ENCODE measurements at regions not wholly inside any gene's neighbourhood (a gene's known extent, or its start where the extent isn't known, plus 50 kb on each side); places are given as distances from the start of the nearest gene placed in this dataset.

DNA sequence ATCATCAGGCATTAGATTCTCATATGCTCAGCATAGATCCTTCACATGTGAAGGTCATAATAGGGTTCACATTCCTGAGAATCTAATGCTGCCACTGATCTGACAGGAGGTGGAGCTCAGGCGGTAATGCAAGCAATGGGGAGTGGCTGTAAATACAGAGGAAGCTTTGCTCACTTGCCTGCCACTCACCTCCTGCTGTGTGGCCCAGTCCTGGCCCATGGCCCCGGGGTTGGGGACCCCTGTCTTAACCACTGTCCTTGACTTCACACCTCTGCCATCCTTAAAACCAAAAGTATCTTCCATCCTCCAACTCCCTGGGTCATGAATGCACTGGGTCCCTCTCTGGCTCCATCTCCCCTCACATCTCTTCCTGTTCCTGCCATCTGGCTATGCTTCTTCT is 129.1 kb downstream of the HMX1 start:
- TF ChIP-seq, protein P1, sequence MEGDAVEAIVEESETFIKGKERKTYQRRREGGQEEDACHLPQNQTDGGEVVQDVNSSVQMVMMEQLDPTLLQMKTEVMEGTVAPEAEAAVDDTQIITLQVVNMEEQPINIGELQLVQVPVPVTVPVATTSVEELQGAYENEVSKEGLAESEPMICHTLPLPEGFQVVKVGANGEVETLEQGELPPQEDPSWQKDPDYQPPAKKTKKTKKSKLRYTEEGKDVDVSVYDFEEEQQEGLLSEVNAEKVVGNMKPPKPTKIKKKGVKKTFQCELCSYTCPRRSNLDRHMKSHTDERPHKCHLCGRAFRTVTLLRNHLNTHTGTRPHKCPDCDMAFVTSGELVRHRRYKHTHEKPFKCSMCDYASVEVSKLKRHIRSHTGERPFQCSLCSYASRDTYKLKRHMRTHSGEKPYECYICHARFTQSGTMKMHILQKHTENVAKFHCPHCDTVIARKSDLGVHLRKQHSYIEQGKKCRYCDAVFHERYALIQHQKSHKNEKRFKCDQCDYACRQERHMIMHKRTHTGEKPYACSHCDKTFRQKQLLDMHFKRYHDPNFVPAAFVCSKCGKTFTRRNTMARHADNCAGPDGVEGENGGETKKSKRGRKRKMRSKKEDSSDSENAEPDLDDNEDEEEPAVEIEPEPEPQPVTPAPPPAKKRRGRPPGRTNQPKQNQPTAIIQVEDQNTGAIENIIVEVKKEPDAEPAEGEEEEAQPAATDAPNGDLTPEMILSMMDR (IDR thresholded peaks at IDR 0.05; ENCODE audit: control extremely low read depth, extremely low read depth, low read depth, missing control alignments): no peak
- POLR2A ChIA-PET: no interaction called here
- no peak for DNase-seq (ENCODE audit: extremely low spot score)
- CTCF ChIA-PET: interaction anchor here (0.8 kb wide), 1 partner anchor 11 kb away, joined by 3 read pairs; no protein-coding TSS in a partner anchor

- ChIA-PET CTCF (no interaction called here), POLR2A (no interaction called here)
- TF ChIP-seq, protein P1 (IDR thresholded peaks at IDR 0.05; ENCODE audit: control extremely low read depth, extremely low read depth, low read depth, missing control alignments): no peak
Measured at GRCh38 chr4:8741513-8742226, 130.0 kb downstream of the HMX1 start.

DNA sequence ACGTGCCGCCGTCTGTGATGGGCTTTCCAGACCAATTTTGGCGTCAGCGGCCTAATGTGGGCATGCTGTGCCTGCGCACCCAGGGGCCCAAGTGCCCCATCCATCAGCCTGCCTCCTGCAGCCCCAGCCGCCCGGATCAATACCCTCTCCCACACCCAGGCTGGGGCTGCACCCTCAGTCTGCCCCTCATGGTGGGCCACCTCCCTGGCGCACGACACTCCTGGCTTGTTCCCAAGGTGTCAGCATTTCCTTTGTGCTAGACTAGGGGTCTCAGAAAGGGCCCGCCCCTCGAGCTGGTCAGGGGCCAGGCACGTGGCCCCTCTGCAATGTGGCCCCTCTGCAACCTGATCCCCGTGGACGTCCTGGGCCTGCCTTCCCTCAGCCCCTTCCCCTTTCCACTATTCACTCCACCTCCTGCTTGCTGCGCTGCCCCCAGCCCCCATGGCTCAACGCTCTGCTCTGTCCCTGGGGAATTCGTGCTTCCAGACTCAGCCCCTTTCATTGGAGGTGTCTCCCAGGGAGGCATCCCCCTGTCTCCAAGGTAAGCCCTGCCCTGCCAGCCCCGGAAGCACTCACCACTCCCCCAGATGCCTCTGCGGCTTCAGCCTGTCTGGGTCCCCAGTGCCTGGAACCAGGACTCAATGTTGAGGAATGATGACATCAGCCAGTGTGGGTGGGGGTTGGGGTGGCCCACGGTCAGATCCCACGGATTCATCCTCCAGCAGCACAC is 130.8 kb downstream of the HMX1 start:
- no peak for DNase-seq (ENCODE audit: extremely low spot score)
- POLR2A ChIA-PET: no interaction called here
- CTCF ChIA-PET: no interaction called here
- TF ChIP-seq, protein P1 (IDR thresholded peaks at IDR 0.05; ENCODE audit: control extremely low read depth, extremely low read depth, low read depth, missing control alignments): no peak

More at GRCh38 chr4:8741513-8742226, 130.0 kb downstream of the HMX1 start:
- DNase-seq (ENCODE audit: extremely low spot score): no peak

GRCh38 chr4:8739820-8740665 is 131.6 kb downstream of the HMX1 start:
- ChIA-PET POLR2A (no interaction called here), CTCF (no interaction called here)
- TF ChIP-seq, protein P1 (IDR thresholded peaks at IDR 0.05; ENCODE audit: control extremely low read depth, extremely low read depth, low read depth, missing control alignments): no peak
- no peak for DNase-seq (ENCODE audit: extremely low spot score)

- POLR2A ChIA-PET: no interaction called here
- no peak for DNase-seq (ENCODE audit: extremely low spot score)
- TF ChIP-seq, protein P1 (IDR thresholded peaks at IDR 0.05; ENCODE audit: control extremely low read depth, extremely low read depth, low read depth, missing control alignments): no peak
- CTCF ChIA-PET: no interaction called here
Measured at GRCh38 chr4:8739317-8739716, 132.3 kb downstream of the HMX1 start.

- TF ChIP-seq, protein P1 (IDR thresholded peaks at IDR 0.05; ENCODE audit: control extremely low read depth, extremely low read depth, low read depth, missing control alignments): no peak
- DNase-seq (ENCODE audit: extremely low spot score): no peak
- ChIA-PET CTCF (no interaction called here), POLR2A (no interaction called here)
Measured at GRCh38 chr4:8738471-8738931, 133.1 kb downstream of the HMX1 start.

Measured in GM10248 (cell line).